IMR-90 (cell line): ENCODE measurements at regions not wholly inside any gene's neighbourhood (a gene's known extent, or its start where the extent isn't known, plus 50 kb on each side); places are given as distances from the start of the nearest gene placed in this dataset.

ENCODE experiments used
- ATAC-seq: fragments of 200-7000 bp; cut with Tn5 transposase; 2 replicates; pipeline ENCODE4 v1.9.1; 2020; ENCODE audit warnings: low read depth, mild to moderate bottlenecking, moderate library complexity
- BruUV-seq: library from RNA; stranded (reverse); fragments of 400-500 nt; replicated peaks from 2 replicates; lab custom pipeline; 2021; lab: Mats Ljungman, UMichigan
- CTCF ChIA-PET: fragments of 300-600 bp; formaldehyde crosslinking; extraction: SDS; loops from one replicate; lab custom pipeline; 2021; ENCODE audit warnings: antibody characterized with exemption; lab: Yijun Ruan, JAX
- POLR2A ChIA-PET: fragments of 300-600 bp; sonication (Branson Sonifier 250); formaldehyde crosslinking; loops from one replicate; lab custom pipeline; 2022; ENCODE audit warnings: antibody characterized with exemption; ENCODE audit not compliant: unreplicated experiment; lab: Charles Lee
- DNase-seq: peaks from one replicate; pipeline ENCODE4 v3.0.0; 2013
- H2AFZ ChIP-seq: replicated peaks from 2 replicates; pipeline ENCODE3; 2013; ENCODE audit warnings: low read length, mild to moderate bottlenecking; ENCODE audit not compliant: poor library complexity
- H2AK5ac ChIP-seq: 2 replicates; pipeline ENCODE4 v1.6.1; 2013; ENCODE audit warnings: low read depth, low read length, inconsistent platforms
- H2AK9ac ChIP-seq: replicated peaks from 2 replicates; pipeline ENCODE3; 2013; ENCODE audit warnings: mild to moderate bottlenecking, low read depth, low read length, moderate library complexity; ENCODE audit not compliant: poor library complexity
- H2BK120ac ChIP-seq: 2 replicates; pipeline ENCODE4 v1.6.1; 2013; ENCODE audit warnings: low read depth, low read length, inconsistent platforms
- H2BK15ac ChIP-seq: 3 replicates; pipeline ENCODE4 v1.6.1; 2013; ENCODE audit warnings: low read depth, low read length, inconsistent platforms
- H2BK20ac ChIP-seq: 2 replicates; pipeline ENCODE4 v1.6.1; 2013; ENCODE audit warnings: low read depth, mild to moderate bottlenecking, inconsistent platforms, low read length, moderate library complexity
- H2BK5ac ChIP-seq: 2 replicates; pipeline ENCODE4 v1.6.1; 2013; ENCODE audit warnings: mild to moderate bottlenecking, low read depth, low read length, inconsistent platforms; ENCODE audit not compliant: poor library complexity, severe bottlenecking
- H3K14ac ChIP-seq: replicated peaks from 2 replicates; pipeline ENCODE4 v1.6.1; 2013; ENCODE audit warnings: low read depth, low read length, inconsistent platforms
- H3K18ac ChIP-seq: 2 replicates; pipeline ENCODE4 v1.6.1; 2013; ENCODE audit warnings: low read depth, low read length, control low read depth
- H3K23ac ChIP-seq: 2 replicates; pipeline ENCODE4 v1.6.1; 2013; ENCODE audit warnings: low read depth, low read length, inconsistent platforms
- H3K27ac ChIP-seq: 2 replicates; pipeline ENCODE4 v1.5.1; 2013; ENCODE audit warnings: mild to moderate bottlenecking, control low read depth, low read length; ENCODE audit not compliant: insufficient read depth
- H3K27me3 ChIP-seq: 2 replicates; pipeline ENCODE4 v1.6.1; 2013; ENCODE audit warnings: low read length; ENCODE audit not compliant: control insufficient read depth, insufficient read depth
- H3K36me3 ChIP-seq: 2 replicates; pipeline ENCODE4 v1.6.1; 2013; ENCODE audit warnings: low read length, mixed read lengths; ENCODE audit not compliant: control insufficient read depth, insufficient read depth
- H3K4ac ChIP-seq: 2 replicates; pipeline ENCODE4 v1.6.1; 2013; ENCODE audit warnings: low read depth, low read length, inconsistent platforms
- H3K4me1 ChIP-seq: 2 replicates; pipeline ENCODE4 v1.6.1; 2013; ENCODE audit warnings: low read length, mixed read lengths; ENCODE audit not compliant: control insufficient read depth, insufficient read depth
- H3K4me2 ChIP-seq: 2 replicates; pipeline ENCODE4 v1.6.1; 2013; ENCODE audit warnings: low read depth, mild to moderate bottlenecking, control low read depth, low read length, moderate library complexity
- H3K4me3 ChIP-seq: 2 replicates; pipeline ENCODE4 v1.5.1; 2013; ENCODE audit warnings: low read depth, mild to moderate bottlenecking, control low read depth, low read length, moderate library complexity; ENCODE audit not compliant: insufficient read depth
- H3K56ac ChIP-seq: 2 replicates; pipeline ENCODE4 v1.6.1; 2013; ENCODE audit warnings: low read length, inconsistent platforms; ENCODE audit not compliant: insufficient read depth; ENCODE audit errors: extremely low read depth
- H3K79me1 ChIP-seq, 2 experiments: 2 replicates each; pipeline ENCODE4 v1.6.1; 2013; ENCODE audit warnings: low read length in 2 of 2, inconsistent platforms in 1 of 2, low read depth in 1 of 2
- H3K9ac ChIP-seq: 2 replicates; pipeline ENCODE4 v1.6.1; 2013; ENCODE audit warnings: low read depth, low read length, control low read depth
- H3K9me1 ChIP-seq: 2 replicates; pipeline ENCODE4 v1.6.1; 2013; ENCODE audit warnings: low read length, inconsistent platforms; ENCODE audit not compliant: insufficient read depth
- H3K9me3 ChIP-seq: 2 replicates; pipeline ENCODE4 v1.6.1; 2013; ENCODE audit warnings: low read length; ENCODE audit not compliant: control insufficient read depth, insufficient read depth
- H4K20me1 ChIP-seq: 2 replicates; pipeline ENCODE4 v1.6.1; 2013; ENCODE audit warnings: low read length, inconsistent platforms; ENCODE audit not compliant: insufficient read depth
- H4K5ac ChIP-seq: 2 replicates; pipeline ENCODE4 v1.6.1; 2013; ENCODE audit warnings: mild to moderate bottlenecking, low read depth, low read length, control low read depth
- H4K8ac ChIP-seq, 2 experiments: 2 replicates each; pipeline ENCODE4 v1.6.1; 2013; ENCODE audit warnings: low read depth in 2 of 2, low read length in 2 of 2, control low read depth in 1 of 2, inconsistent platforms in 1 of 2
- H4K91ac ChIP-seq: 2 replicates; pipeline ENCODE4 v1.6.1; 2013; ENCODE audit warnings: low read depth, low read length, inconsistent platforms; ENCODE audit not compliant: insufficient read depth
- CEBPB ChIP-seq: IDR thresholded peaks from 2 replicates; pipeline ENCODE4 v1.6.1; 2012; ENCODE audit warnings: low read depth, low read length, improper control_type of control experiment
- CHD1 ChIP-seq: IDR thresholded peaks from 2 replicates; pipeline ENCODE4 v1.6.1; 2012; ENCODE audit warnings: low read depth, low read length, improper control_type of control experiment
- CTCF ChIP-seq: conservative IDR thresholded peaks from 2 replicates; pipeline ENCODE4 v1.5.1; 2012; ENCODE audit warnings: mild to moderate bottlenecking, low read depth, low read length, improper control_type of control experiment
- ELK1 ChIP-seq: fragments of 150-350 bp; IDR thresholded peaks from 2 replicates; pipeline ENCODE4 v1.6.1; 2016; ENCODE audit warnings: low read depth, mild to moderate bottlenecking, low read length, moderate library complexity, borderline replicate concordance
- FOS ChIP-seq: fragments of 150-350 bp; IDR thresholded peaks from 2 replicates; pipeline ENCODE4 v1.6.1; 2016; ENCODE audit warnings: low read depth, low read length
- MAFK ChIP-seq: IDR thresholded peaks from 2 replicates; pipeline ENCODE4 v1.6.1; 2012; ENCODE audit warnings: low read depth, low read length, improper control_type of control experiment
- MAZ ChIP-seq: IDR thresholded peaks from 2 replicates; pipeline ENCODE4 v1.6.1; 2012; ENCODE audit warnings: low read depth, mild to moderate bottlenecking, low read length, improper control_type of control experiment, moderate library complexity, borderline replicate concordance
- NFE2L2 ChIP-seq: fragments of 150-350 bp; IDR thresholded peaks from 2 replicates; pipeline ENCODE4 v1.6.1; 2016; ENCODE audit warnings: low read depth, mild to moderate bottlenecking, low read length
- POLR2A ChIP-seq: IDR thresholded peaks from 2 replicates; pipeline ENCODE4 v1.6.1; 2012; ENCODE audit warnings: mild to moderate bottlenecking, low read depth, low read length
- RAD21 ChIP-seq: IDR thresholded peaks from 2 replicates; pipeline ENCODE4 v1.6.1; 2012; ENCODE audit warnings: low read length, improper control_type of control experiment
- RFX5 ChIP-seq: IDR thresholded peaks from 2 replicates; pipeline ENCODE4 v1.8.0; 2012; ENCODE audit warnings: low read depth, mild to moderate bottlenecking, low read length, moderate library complexity
- WGBS, 2 experiments: methylation state at CpG; one replicate each; pipeline versions ENCODE4 v1.1.5 to v1.1.7; 2013; ENCODE audit warnings: missing lambda C conversion rate in 2 of 2; ENCODE audit not compliant: insufficient read length in 1 of 2; ENCODE audit errors: extremely low coverage in 2 of 2; 5-methylcytosine and 5-hydroxymethylcytosine counted together
- dilution Hi-C: fragments of 300-500 bp; cut with HindIII; formaldehyde crosslinking; loops from one replicate; pipeline ENCODE4 v1.14.3; 2018; ENCODE audit warnings: low sequenced_read_pairs; ENCODE audit not compliant: unreplicated experiment
- in situ Hi-C: fragments of 300-500 bp; cut with MboI; formaldehyde crosslinking; loops from 3 replicates; pipeline ENCODE4 v1.14.3; 2019; ENCODE audit warnings: low sequenced_read_pairs, inconsistent platforms, mixed read lengths
- intact Hi-C: fragments of 100-400 bp; cut with micrococcal nuclease; formaldehyde crosslinking; loops from 2 replicates; pipeline ENCODE4 v1.10.0; 2022

GRCh38 chr7:391411-391951 lies 101.5 kb downstream of the FOXL3 start:
- H4K91ac ChIP-seq, result no peak overlapping the region
- in situ Hi-C loops (no loop called here), dilution Hi-C loops (no loop called here), intact Hi-C loops (no loop called here)
- H2BK15ac ChIP-seq, result no peak overlapping the region
- H3K27me3 ChIP-seq, result no peaks in the 10 kb centered on the region; the same call in 1 of the 2 replicates
- no peak for TF ChIP-seq MAZ
- TF ChIP-seq RAD21, result no peak
- no peak for TF ChIP-seq CTCF
- TF ChIP-seq CEBPB, result no peak
- TF ChIP-seq CHD1, result no peak
- TF ChIP-seq RFX5, result no peak
- no peak for TF ChIP-seq MAFK
- TF ChIP-seq ELK1, result no peak
- TF ChIP-seq FOS, result no peak
- TF ChIP-seq NFE2L2, result no peak
- no peak for TF ChIP-seq POLR2A
- DNase-seq (no peak), ATAC-seq (no peak)
- peaks cover 12% of the 10 kb centered on the region for H3K9me3 ChIP-seq
- H3K4me3 ChIP-seq, result no peak overlapping the region
- BruUV-seq, result no TSS peak
- CTCF ChIA-PET, result no interaction called here
- H2BK20ac ChIP-seq, result no peak overlapping the region
- H3K36me3 ChIP-seq, result no peaks in the 10 kb centered on the region
- H2AFZ ChIP-seq, result no peak overlapping the region
- no peak overlapping the region for H3K27ac ChIP-seq
- no peak overlapping the region for H4K8ac ChIP-seq
- 84% methylated on average over 6 of the region's 26 CpGs; no CpG with 5 or more reads in 1 of the 2 experiments for WGBS, 2 experiments
- H3K4me1 ChIP-seq, result no peaks in the 10 kb centered on the region
- no peaks in the 10 kb centered on the region for H4K20me1 ChIP-seq
- H3K14ac ChIP-seq, result no peak overlapping the region
- no peak overlapping the region for H3K4me2 ChIP-seq
- H3K79me1 ChIP-seq, result no peaks in the 10 kb centered on the region
- H2AK9ac ChIP-seq, result no peak overlapping the region
- no peak overlapping the region for H4K5ac ChIP-seq
- H3K23ac ChIP-seq, result no peak overlapping the region
- no peaks in the 10 kb centered on the region for H3K9me1 ChIP-seq
- no peak overlapping the region for H3K4ac ChIP-seq
- no peak overlapping the region for H2BK5ac ChIP-seq
- POLR2A ChIA-PET, result no interaction called here
- H3K9ac ChIP-seq, result no peak overlapping the region
- no peak overlapping the region for H3K56ac ChIP-seq
- H2BK120ac ChIP-seq, result no peak overlapping the region
- H3K18ac ChIP-seq, result no peak overlapping the region
- no peak overlapping the region for H2AK5ac ChIP-seq
